Nucleus accumbens (tissue), 56 donors: ENCODE measurements at regions not wholly inside any gene's neighbourhood (a gene's known extent, or its start where the extent isn't known, plus 50 kb on each side); places are given as distances from the start of the nearest gene placed in this dataset.
"Not testable (repeated sequence)": the region's sequence is repeated elsewhere in the genome, so short reads cannot be mapped to it uniquely, and the experiment has no call there.

Experiments used
- DNase-seq, 56 donors: peaks; one replicate each; lab custom pipeline; 2025; lab: John Stamatoyannopoulos, UW

- peak in 54 of 56 donors; percentile 9 to 91 (median 69) for DNase-seq
Observed at GRCh38 chr19:5290336-5291262, 50.0 kb downstream of the PTPRS start.

GRCh38 chr19:5289060-5289990, 51.3 kb downstream of the PTPRS start:
- DNase-seq, result peak in 2 of 56 donors; percentile 16 to 33

- peak in 9 of 56 donors; percentile 7 to 27 (median 13) for DNase-seq
Observed at GRCh38 chr19:5288347-5288739, 52.3 kb downstream of the PTPRS start.

GRCh38 chr19:5287066-5287465, 53.5 kb downstream of the PTPRS start:
- no peak for DNase-seq

GRCh38 chr19:5286465-5287029, 54.1 kb downstream of the PTPRS start:
- DNase-seq, result no peak

GRCh38 chr19:5285955-5286354, 54.7 kb downstream of the PTPRS start:
- no peak for DNase-seq

- DNase-seq, result no peak
Observed at GRCh38 chr19:5285311-5285710, 55.3 kb downstream of the PTPRS start.

GRCh38 chr19:5282901-5283300, 57.7 kb downstream of the PTPRS start:
- no peak for DNase-seq

- no peak for DNase-seq
Observed at GRCh38 chr19:5281588-5281987, 59.0 kb downstream of the PTPRS start.

GRCh38 chr19:5275668-5276067, 64.9 kb downstream of the PTPRS start:
- DNase-seq, result not testable (repeated sequence)

- no peak for DNase-seq
Observed at GRCh38 chr19:5273782-5274181, 66.8 kb downstream of the PTPRS start.

- DNase-seq, result no peak
Observed at GRCh38 chr19:5271145-5271544, 69.5 kb downstream of the PTPRS start.

GRCh38 chr19:5269926-5270325, 70.7 kb downstream of the PTPRS start:
- DNase-seq, result no peak

- DNase-seq, result no peak
Observed at GRCh38 chr19:5269279-5269678, 71.3 kb downstream of the PTPRS start.

- no peak for DNase-seq
Observed at GRCh38 chr19:5268801-5269200, 71.8 kb downstream of the PTPRS start.

- DNase-seq, result no peak
Observed at GRCh38 chr19:5265260-5265659, 75.4 kb downstream of the PTPRS start.

GRCh38 chr19:5264453-5264852, 76.2 kb downstream of the PTPRS start:
- no peak for DNase-seq

- DNase-seq, result no peak
Observed at GRCh38 chr19:5263615-5264014, 77.0 kb downstream of the PTPRS start.

GRCh38 chr19:5262721-5263120, 77.9 kb downstream of the PTPRS start:
- no peak for DNase-seq

- no peak for DNase-seq
Observed at GRCh38 chr19:5261156-5261890, 79.3 kb downstream of the PTPRS start.
